H7 (cell line): ENCODE measurements at regions not wholly inside any gene's neighbourhood (a gene's known extent, or its start where the extent isn't known, plus 50 kb on each side); places are given as distances from the start of the nearest gene placed in this dataset.
A peak's percentile ranks its signal among the peaks of the same experiment; 100 is the strongest.

ENCODE experiments used
- DNase-seq: peaks from one replicate; pipeline ENCODE4 v3.0.0; 2012
- H3K27me3 ChIP-seq: 2 replicates; pipeline ENCODE4 v1.6.0; 2011; ENCODE audit warnings: mild to moderate bottlenecking, low read length; ENCODE audit not compliant: control insufficient read depth, insufficient read depth
- H3K36me3 ChIP-seq: replicated peaks from 2 replicates; pipeline ENCODE4 v1.5.1; 2011; ENCODE audit warnings: low read length; ENCODE audit not compliant: control insufficient read depth, insufficient read depth
- H3K4me3 ChIP-seq: 2 replicates; pipeline ENCODE4 v1.5.1; 2011; ENCODE audit warnings: low read depth, mild to moderate bottlenecking, control low read depth, low read length, moderate library complexity; ENCODE audit not compliant: insufficient read depth

- no peaks in the 10 kb centered on the region for H3K36me3 ChIP-seq
Measured at GRCh38 chr3:159925248-159925647, 63.4 kb upstream of the IL12A start.

GRCh38 chr3:159926573-159926972 is 62.1 kb upstream of the IL12A start:
- H3K4me3 ChIP-seq, result no peak overlapping the region
- no peaks in the 10 kb centered on the region for H3K36me3 ChIP-seq
- H3K27me3 ChIP-seq, result no peaks in the 10 kb centered on the region
- no peak for DNase-seq

More at GRCh38 chr3:159925248-159925647, 63.4 kb upstream of the IL12A start:
- Histone ChIP-seq H3K4me3 (no peak overlapping the region), H3K27me3 (no peaks in the 10 kb centered on the region)
- no peak for DNase-seq

DNA sequence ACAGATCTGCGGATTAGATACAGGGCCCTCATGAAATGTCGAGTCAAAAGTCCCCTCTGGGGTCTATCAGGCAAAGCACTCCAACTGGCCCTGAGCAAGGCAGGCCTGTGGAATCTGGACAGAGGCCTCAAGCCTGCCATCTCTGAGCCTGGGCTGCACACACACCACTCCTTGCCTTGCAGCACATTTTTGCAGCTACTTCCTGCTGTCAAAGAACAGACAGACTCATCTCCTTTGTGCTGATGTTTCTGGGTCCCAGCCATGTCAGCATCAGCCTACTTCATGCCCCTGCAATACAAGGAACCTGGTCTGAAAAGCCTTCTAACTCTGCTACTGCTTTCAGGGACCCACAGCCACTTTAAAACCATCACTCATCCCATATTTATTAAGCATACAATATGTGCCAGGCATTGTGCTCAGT is 60.6 kb upstream of the IL12A start:
- no peaks in the 10 kb centered on the region for H3K27me3 ChIP-seq
- H3K36me3 ChIP-seq, result no peaks in the 10 kb centered on the region

GRCh38 chr3:159928666-159929065 is 60.0 kb upstream of the IL12A start:
- no peaks in the 10 kb centered on the region for H3K27me3 ChIP-seq

More for the DNA sequence above, 60.6 kb upstream of the IL12A start:
- H3K4me3 ChIP-seq, result no peak overlapping the region
- no peak for DNase-seq

GRCh38 chr3:159929171-159930141 is 59.2 kb upstream of the IL12A start:
- no peaks in the 10 kb centered on the region for H3K27me3 ChIP-seq
- H3K36me3 ChIP-seq, result no peaks in the 10 kb centered on the region
- DNase-seq, result no peak
- H3K4me3 ChIP-seq, result no peak overlapping the region

More at GRCh38 chr3:159928666-159929065, 60.0 kb upstream of the IL12A start:
- no peak for DNase-seq
- H3K36me3 ChIP-seq, result no peaks in the 10 kb centered on the region
- H3K4me3 ChIP-seq, result no peak overlapping the region

GRCh38 chr3:159934216-159934615 is 54.4 kb upstream of the IL12A start:
- Histone ChIP-seq H3K27me3 (no peaks in the 10 kb centered on the region), H3K4me3 (no peak overlapping the region), H3K36me3 (no peaks in the 10 kb centered on the region)
- DNase-seq, result no peak

DNA sequence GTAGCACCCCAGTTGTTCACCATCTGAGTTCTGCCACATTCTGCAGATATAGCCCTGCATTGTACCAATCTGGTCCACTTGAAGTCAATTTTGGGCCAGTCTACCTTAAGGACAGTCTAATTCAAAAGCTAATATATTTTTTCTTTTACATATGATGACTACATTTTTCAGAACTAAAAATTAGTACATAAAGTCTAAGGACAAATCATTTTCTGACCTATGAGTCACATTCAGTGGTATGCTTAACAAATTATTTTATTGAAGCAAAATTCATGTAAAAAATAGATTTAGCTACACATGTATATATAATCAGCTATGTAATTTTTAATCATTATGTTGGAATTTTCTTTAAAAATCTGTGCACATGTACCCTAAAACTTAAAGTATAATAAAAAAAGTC is 52.1 kb upstream of the IL12A start:
- no peak for DNase-seq
- Histone ChIP-seq H3K27me3 (no peaks in the 10 kb centered on the region), H3K4me3 (no peak overlapping the region), H3K36me3 (no peaks in the 10 kb centered on the region)

DNA sequence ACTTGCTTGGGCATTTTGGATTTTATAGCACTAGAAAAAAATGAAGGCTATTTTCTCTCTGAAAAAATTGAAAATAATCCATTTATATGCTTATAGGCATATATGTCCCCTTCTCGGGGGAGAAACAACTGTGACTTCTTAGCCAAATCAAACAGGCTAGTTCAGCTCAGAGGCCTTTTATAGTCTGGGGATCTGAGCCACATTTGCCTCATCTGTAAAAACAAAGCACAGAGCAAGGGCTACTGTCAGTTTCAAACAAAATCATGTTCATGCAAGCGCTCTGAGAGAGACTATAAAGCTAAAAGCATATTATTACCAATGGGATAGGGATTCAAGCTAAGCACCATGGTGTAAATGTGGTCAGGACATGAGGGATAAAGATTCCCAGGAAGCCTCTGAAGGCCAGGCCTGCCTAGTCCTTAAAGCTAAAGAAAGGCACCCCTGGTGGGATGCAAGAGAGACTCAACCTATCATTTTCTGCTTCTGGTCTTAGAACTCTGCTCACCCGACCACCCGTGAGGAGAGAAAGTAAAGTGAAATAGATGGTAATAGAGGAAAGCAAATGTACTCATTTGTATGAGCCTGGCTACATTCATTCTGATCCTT is 51.0 kb upstream of the IL12A start:
- H3K36me3 ChIP-seq, result no peaks in the 10 kb centered on the region
- peak; percentile 2 for DNase-seq
- no peak overlapping the region for H3K4me3 ChIP-seq
- H3K27me3 ChIP-seq, result no peaks in the 10 kb centered on the region

- Histone ChIP-seq H3K4me3 (no peak overlapping the region), H3K36me3 (no peaks in the 10 kb centered on the region)
- no peak for DNase-seq
Measured at GRCh38 chr3:159938714-159939113, 49.9 kb upstream of the IL12A start.

More at GRCh38 chr3:159938714-159939113, 49.9 kb upstream of the IL12A start:
- H3K27me3 ChIP-seq, result no peaks in the 10 kb centered on the region
